K562 (cell line): ENCODE measurements at regions not wholly inside any gene's neighbourhood (a gene's known extent, or its start where the extent isn't known, plus 50 kb on each side); places are given as distances from the start of the nearest gene placed in this dataset.
"Not testable (repeated sequence)": the region's sequence is repeated elsewhere in the genome, so short reads cannot be mapped to it uniquely, and the experiment has no call there.

Experiments
- CTCF ChIP-seq, 3 experiments: IDR thresholded peaks in 2 of 3; conservative IDR thresholded peaks in 1 of 3; 2 replicates each; pipeline ENCODE4 v1.5.1; 2011 to 2012; ENCODE audit warnings: low read length in 3 of 3, mild to moderate bottlenecking in 3 of 3, control low read depth in 2 of 3, improper control_type of control experiment in 1 of 3, inconsistent platforms in 1 of 3, low read depth in 1 of 3, mixed read lengths in 1 of 3, moderate library complexity in 1 of 3; ENCODE audit not compliant: insufficient read depth in 2 of 3
- ELK1 ChIP-seq: sonication (generic); formaldehyde crosslinking; IDR thresholded peaks from 2 replicates; pipeline ENCODE4 v1.8.1; 2022; ENCODE audit warnings: missing genetic modification reagents

- TF ChIP-seq CTCF (IDR thresholded peaks at IDR 0.05 in 2 of 3, conservative IDR thresholded peaks at IDR 0.05 in 1 of 3; ENCODE audit: insufficient read depth in 2 of 3, low read depth in 1 of 3, low read length in 3 of 3); ELK1 (CRISPR knock-in tag): not testable (repeated sequence)
These were observed 2121.5 kb upstream of the TPTE start for GRCh38 chr21:8399866-8400265.
